Endothelial cell of umbilical vein (primary cell): ENCODE measurements at regions not wholly inside any gene's neighbourhood (a gene's known extent, or its start where the extent isn't known, plus 50 kb on each side); places are given as distances from the start of the nearest gene placed in this dataset.

Experiments used
- BruUV-seq: library from RNA; stranded (reverse); fragments of 400-500 nt; replicated peaks from 2 replicates; lab custom pipeline; 2021; lab: Mats Ljungman, UMichigan
- CTCF ChIA-PET: fragments of 300-600, 350-600 bp; sonication (Branson Sonifier 250); formaldehyde crosslinking; loops from one replicate; lab custom pipeline; 2021; ENCODE audit warnings: antibody characterized with exemption, inconsistent platforms; lab: Charles Lee
- POLR2A ChIA-PET: fragments of 300-600, 350-600 bp; sonication (Branson Sonifier 250); formaldehyde crosslinking; loops from one replicate; lab custom pipeline; 2021; ENCODE audit warnings: antibody characterized with exemption, inconsistent platforms; lab: Charles Lee
- DNase-seq: peaks from one replicate; pipeline ENCODE4 v3.0.0-alpha.2; 2011; ENCODE audit warnings: low read depth, low spot score
- FAIRE-seq: peaks from 2 replicates; lab custom pipeline; 2011; peaks lifted over from hg19 to GRCh38; lab: Jason Lieb, UNC
- H2AFZ ChIP-seq: 2 replicates; pipeline ENCODE4 v1.6.0; 2012; ENCODE audit warnings: low read depth, low read length, control low read depth, inconsistent platforms
- H3K27ac ChIP-seq: 2 replicates; pipeline ENCODE4 v1.5.1; 2011; ENCODE audit warnings: low read depth, mild to moderate bottlenecking, control low read depth, low read length, moderate library complexity; ENCODE audit not compliant: insufficient read depth
- H3K27me3 ChIP-seq, 2 experiments: 2 replicates each; pipeline versions ENCODE4 v1.6.0 to v1.6.1; 2011; ENCODE audit warnings: low read length in 2 of 2, mixed read lengths in 1 of 2; ENCODE audit not compliant: control insufficient read depth in 2 of 2, insufficient read depth in 2 of 2
- H3K36me3 ChIP-seq, 2 experiments: 2 replicates in 1 of 2; 3 replicates in 1 of 2; pipeline ENCODE4 v1.5.1; 2011; ENCODE audit warnings: low read length in 2 of 2, mild to moderate bottlenecking in 1 of 2, moderate library complexity in 1 of 2; ENCODE audit not compliant: control insufficient read depth in 2 of 2, insufficient read depth in 2 of 2; ENCODE audit errors: extremely low read depth in 1 of 2
- H3K4me1 ChIP-seq: 3 replicates; pipeline ENCODE4 v1.5.1; 2011; ENCODE audit warnings: mild to moderate bottlenecking, low read length; ENCODE audit not compliant: control insufficient read depth, insufficient read depth; ENCODE audit errors: extremely low read depth
- H3K4me2 ChIP-seq: 2 replicates; pipeline ENCODE4 v1.6.1; 2011; ENCODE audit warnings: low read length, control low read depth, mixed read lengths; ENCODE audit not compliant: insufficient read depth
- H3K4me3 ChIP-seq, 3 experiments: fragments of 200-600 bp in 1 of 3; sonication (generic), shearing (Covaris generic) in 1 of 3; replicated peaks in 1 of 3; 2 replicates each; pipeline ENCODE4 v1.5.1; 2011 to 2016; ENCODE audit warnings: control low read depth in 3 of 3, low read length in 3 of 3, mild to moderate bottlenecking in 2 of 3, inconsistent platforms in 1 of 3, low read depth in 1 of 3, moderate library complexity in 1 of 3; ENCODE audit not compliant: insufficient read depth in 1 of 3
- H3K79me2 ChIP-seq: 2 replicates; pipeline ENCODE4 v1.6.0; 2012; ENCODE audit warnings: low read length, inconsistent platforms; ENCODE audit not compliant: control insufficient read depth, insufficient read depth
- H3K9ac ChIP-seq: replicated peaks from 2 replicates; pipeline ENCODE3; 2011; ENCODE audit warnings: low read length, control low read depth; ENCODE audit not compliant: insufficient read depth; ENCODE audit errors: extremely low read depth
- H3K9me1 ChIP-seq: replicated peaks from 3 replicates; pipeline ENCODE4 v1.6.0; 2011; ENCODE audit warnings: mild to moderate bottlenecking, low read length; ENCODE audit not compliant: control insufficient read depth, insufficient read depth; ENCODE audit errors: extremely low read depth
- H3K9me3 ChIP-seq: replicated peaks from 2 replicates; pipeline ENCODE4 v1.5.1; 2012; ENCODE audit warnings: low read length, inconsistent platforms; ENCODE audit not compliant: control insufficient read depth, insufficient read depth
- H4K20me1 ChIP-seq: replicated peaks from 2 replicates; pipeline ENCODE3; 2011; ENCODE audit warnings: mild to moderate bottlenecking, low read length; ENCODE audit not compliant: control insufficient read depth, insufficient read depth; ENCODE audit errors: extremely low read depth
- CTCF ChIP-seq, 2 donors: IDR thresholded peaks; 1 replicate in 1 of 2; 2 replicates in 1 of 2; pipeline ENCODE4 v1.5.1; 2011; ENCODE audit warnings: low read length in 2 of 2, mild to moderate bottlenecking in 2 of 2, moderate library complexity in 2 of 2, control low read depth in 1 of 2, inconsistent platforms in 1 of 2, low read depth in 1 of 2; ENCODE audit not compliant: insufficient read depth in 1 of 2; ENCODE audit errors: extremely low read depth in 1 of 2
- EZH2 ChIP-seq: IDR thresholded peaks from 2 replicates; pipeline ENCODE4 v1.6.1; 2012; ENCODE audit warnings: borderline replicate concordance, low read depth, mild to moderate bottlenecking, moderate library complexity, low read length, inconsistent platforms; ENCODE audit not compliant: severe bottlenecking
- FOS ChIP-seq: IDR thresholded peaks from 2 replicates; pipeline ENCODE4 v1.6.1; 2011; ENCODE audit warnings: mild to moderate bottlenecking, low read length, moderate library complexity, borderline replicate concordance; ENCODE audit not compliant: insufficient read depth
- GATA2 ChIP-seq: IDR thresholded peaks from 2 replicates; pipeline ENCODE4 v1.7.0; 2011; ENCODE audit warnings: low read depth, mild to moderate bottlenecking, moderate library complexity, mixed read lengths, low read length; ENCODE audit not compliant: insufficient read length, insufficient read depth
- JUN ChIP-seq: IDR thresholded peaks from 2 replicates; pipeline ENCODE4 v1.6.1; 2011; ENCODE audit warnings: borderline replicate concordance, low read depth; ENCODE audit not compliant: insufficient read length, insufficient read depth
- MAX ChIP-seq: IDR thresholded peaks from 2 replicates; pipeline ENCODE4 v1.6.1; 2011; ENCODE audit not compliant: insufficient read depth, insufficient read length
- MYC ChIP-seq: IDR thresholded peaks from one replicate; pipeline ENCODE4 v1.6.1; 2011; ENCODE audit warnings: mild to moderate bottlenecking, low read depth, low read length
- POLR2A ChIP-seq: IDR thresholded peaks from 2 replicates; pipeline ENCODE4 v1.6.1; 2012; ENCODE audit warnings: low read depth, mild to moderate bottlenecking, control low read depth, low read length
- POLR2AphosphoS5 ChIP-seq: IDR thresholded peaks from 2 replicates; pipeline ENCODE4 v1.6.1; 2012; ENCODE audit warnings: low read depth, mild to moderate bottlenecking, control low read depth, low read length, moderate library complexity; ENCODE audit not compliant: insufficient read depth
- dilution Hi-C: fragments of 300-500 bp; cut with MboI; formaldehyde crosslinking; loops from one replicate; pipeline ENCODE4 v1.15.0; 2019; ENCODE audit warnings: low sequenced_read_pairs; ENCODE audit not compliant: extremely low pct_ligation_motif_present
- intact Hi-C: fragments of 100-400 bp; cut with micrococcal nuclease; formaldehyde crosslinking; loops from one replicate; pipeline ENCODE4 v1.10.0; 2022

- H2AFZ ChIP-seq = no peak overlapping the region
- H3K27ac ChIP-seq = no peak overlapping the region
- no peaks in the 10 kb centered on the region for H3K9me1 ChIP-seq
- intact Hi-C loops (no loop called here), dilution Hi-C loops (no loop called here)
- ChIA-PET CTCF (interaction anchor here (1.6 to 2.9 kb wide), 2 partner anchors 18 to 59 kb away, joined by 3 to 9 read pairs; no protein-coding TSS in a partner anchor), POLR2A (no interaction called here)
- H3K9ac ChIP-seq = no peak overlapping the region
- no peaks in the 10 kb centered on the region for H3K36me3 ChIP-seq
- H3K4me1 ChIP-seq = peaks cover 5% of the 10 kb centered on the region
- H3K4me3 ChIP-seq = no peak overlapping the region
- H3K9me3 ChIP-seq = no peaks in the 10 kb centered on the region
- no peaks in the 10 kb centered on the region for H3K79me2 ChIP-seq
- no peak overlapping the region for H3K4me2 ChIP-seq
- DNase-seq = no peak
- TF ChIP-seq POLR2AphosphoS5 (no peak), EZH2 (no peak), CTCF (IDR thresholded peaks at IDR 0.05; ENCODE audit: extremely low read depth in 1 of 2, insufficient read depth in 1 of 2, low read depth in 1 of 2, low read length in 2 of 2) (no peak), MAX (no peak), POLR2A (no peak)
- no TSS peak for BruUV-seq
- H3K27me3 ChIP-seq = no peaks in the 10 kb centered on the region
- no peak for FAIRE-seq
- H4K20me1 ChIP-seq = no peaks in the 10 kb centered on the region
These were observed 313.3 kb downstream of the FOXL1 start for GRCh38 chr16:86891631-86892030.

- Histone ChIP-seq H3K36me3 (no peaks in the 10 kb centered on the region), H3K27me3 (no peaks in the 10 kb centered on the region), H3K9ac (no peak overlapping the region), H4K20me1 (no peaks in the 10 kb centered on the region), H2AFZ (no peak overlapping the region), H3K27ac (no peak overlapping the region), H3K4me1 (peaks cover 5% of the 10 kb centered on the region), H3K9me3 (no peaks in the 10 kb centered on the region), H3K4me3 (no peak overlapping the region), H3K79me2 (no peaks in the 10 kb centered on the region), H3K9me1 (no peaks in the 10 kb centered on the region), H3K4me2 (no peak overlapping the region)
- ChIA-PET CTCF (interaction anchor here (2.9 kb wide), 1 partner anchor 18 kb away, joined by 9 read pairs; no protein-coding TSS in a partner anchor), POLR2A (no interaction called here)
- TF ChIP-seq POLR2A (no peak), FOS (no peak), CTCF (IDR thresholded peaks at IDR 0.05; ENCODE audit: extremely low read depth in 1 of 2, insufficient read depth in 1 of 2, low read depth in 1 of 2, low read length in 2 of 2) (no peak), GATA2 (no peak), MAX (no peak), POLR2AphosphoS5 (no peak), JUN (no peak), MYC (no peak), EZH2 (no peak)
- DNase-seq (no peak), FAIRE-seq (no peak)
- BruUV-seq = no TSS peak
- dilution Hi-C loops (no loop called here), intact Hi-C loops (no loop called here)
These were observed 314.2 kb downstream of the FOXL1 start for GRCh38 chr16:86892509-86892908.
